OCI-LY7 (cell line): ENCODE measurements at regions not wholly inside any gene's neighbourhood (a gene's known extent, or its start where the extent isn't known, plus 50 kb on each side); places are given as distances from the start of the nearest gene placed in this dataset.

Source experiments
- BruUV-seq: library from RNA; stranded (reverse); fragments of 400-500 nt; replicated peaks from 2 replicates; lab custom pipeline; 2021; lab: Mats Ljungman, UMichigan
- CTCF ChIA-PET: fragments of 300-600 bp; sonication (Branson Sonifier 250); formaldehyde crosslinking; loops from one replicate; lab custom pipeline; 2022; ENCODE audit warnings: antibody characterized with exemption; ENCODE audit not compliant: unreplicated experiment; lab: Charles Lee
- POLR2A ChIA-PET: fragments of 300-600 bp; sonication (Branson Sonifier 250); formaldehyde crosslinking; loops from one replicate; lab custom pipeline; 2022; ENCODE audit warnings: antibody characterized with exemption; lab: Charles Lee
- DNase-seq: peaks from one replicate; pipeline ENCODE4 v3.0.0-alpha.2; 2015; ENCODE audit warnings: low spot score
- H2AFZ ChIP-seq: fragments of 200-600 bp; sonication (generic), shearing (Covaris generic); 2 replicates; pipeline ENCODE4 v1.6.1; 2014; ENCODE audit warnings: mild to moderate bottlenecking, antibody characterized with exemption, low read length, moderate library complexity
- H3K27ac ChIP-seq: fragments of 200-600 bp; sonication (generic); 2 replicates; pipeline ENCODE4 v1.5.1; 2014; ENCODE audit warnings: mixed run types, low read depth, mild to moderate bottlenecking, moderate library complexity, low read length, inconsistent platforms; ENCODE audit not compliant: poor library complexity, severe bottlenecking
- H3K36me3 ChIP-seq: fragments of 200-600 bp; sonication (generic); 2 replicates; pipeline ENCODE4 v1.6.1; 2014; ENCODE audit warnings: mild to moderate bottlenecking, antibody characterized with exemption, low read length, moderate library complexity, mixed read lengths; ENCODE audit not compliant: insufficient read depth
- H3K4me1 ChIP-seq: fragments of 200-600 bp; sonication (generic); 2 replicates; pipeline ENCODE4 v1.5.1; 2014; ENCODE audit warnings: mild to moderate bottlenecking, low read length; ENCODE audit not compliant: insufficient read depth, poor library complexity, severe bottlenecking
- H3K4me2 ChIP-seq: fragments of 200-600 bp; sonication (generic); 2 replicates; pipeline ENCODE4 v1.6.1; 2014; ENCODE audit warnings: mild to moderate bottlenecking, low read length
- H3K4me3 ChIP-seq: fragments of 200-600 bp; sonication (generic); 2 replicates; pipeline ENCODE4 v1.5.1; 2014; ENCODE audit warnings: mild to moderate bottlenecking, low read depth, low read length; ENCODE audit not compliant: poor library complexity, severe bottlenecking
- H3K79me2 ChIP-seq: fragments of 200-600 bp; sonication (generic); 2 replicates; pipeline ENCODE4 v1.6.1; 2016; ENCODE audit warnings: low read depth, mild to moderate bottlenecking, low read length, moderate library complexity, mixed read lengths; ENCODE audit not compliant: insufficient read depth
- H3K9me2 ChIP-seq: fragments of 200-600 bp; sonication (generic); 2 replicates; pipeline ENCODE4 v1.6.1; 2016; ENCODE audit warnings: mild to moderate bottlenecking, low read length, mixed read lengths; ENCODE audit not compliant: insufficient read depth
- H3K9me3 ChIP-seq: fragments of 200-600 bp; sonication (generic); 2 replicates; pipeline ENCODE4 v1.6.1; 2014; ENCODE audit warnings: mild to moderate bottlenecking, mixed run types, low read length, mixed read lengths
- H4K20me1 ChIP-seq: fragments of 200-600 bp; sonication (generic); 2 replicates; pipeline ENCODE4 v1.6.1; 2014; ENCODE audit warnings: mild to moderate bottlenecking, antibody characterized with exemption, low read length, moderate library complexity, mixed read lengths; ENCODE audit not compliant: insufficient read depth
- EZH2phosphoT487 ChIP-seq: fragments of 200-600 bp; sonication (generic); IDR thresholded peaks from 2 replicates; pipeline ENCODE4 v1.6.1; 2018; ENCODE audit warnings: low read depth, borderline replicate concordance, mild to moderate bottlenecking, mixed run types, antibody characterized with exemption, low read length, moderate library complexity, mixed read lengths
- intact Hi-C: fragments of 100-400 bp; cut with micrococcal nuclease; formaldehyde crosslinking; loops from one replicate; pipeline ENCODE4 v1.10.0; 2022; ENCODE audit not compliant: unreplicated experiment
- TF ChIP-seq, protein P1 (sequence below): fragments of 200-600 bp; sonication (generic); conservative IDR thresholded peaks from 2 replicates; pipeline ENCODE4 v1.5.1; 2014; ENCODE audit warnings: mild to moderate bottlenecking, antibody characterized with exemption, low read length, moderate library complexity, mixed read lengths

DNA sequence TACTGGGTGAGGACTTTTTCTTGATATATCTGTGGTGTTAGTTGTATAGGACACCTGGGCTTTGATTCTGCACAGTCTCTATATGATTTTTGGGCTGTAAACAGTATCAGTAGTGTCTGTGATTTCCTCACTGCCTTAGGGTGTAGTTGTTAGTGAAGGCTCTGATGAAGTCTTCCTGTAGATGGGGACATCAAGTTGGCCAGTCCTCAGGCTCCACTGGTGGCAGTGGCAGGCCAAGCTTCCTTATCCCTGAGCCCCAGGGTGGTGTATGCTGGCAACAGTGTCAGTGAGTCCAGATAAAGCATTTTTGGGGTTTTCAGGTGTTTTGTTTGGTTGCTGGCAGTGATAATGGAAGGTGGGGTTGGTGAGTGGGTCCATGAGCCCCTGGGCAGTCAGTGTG, 961.4 kb downstream of the DSC3 start:
- no peak for DNase-seq
- H4K20me1 ChIP-seq = no peaks in the 10 kb centered on the region
- no peak overlapping the region for H3K27ac ChIP-seq
- H3K9me2 ChIP-seq = no peaks in the 10 kb centered on the region
- no peaks in the 10 kb centered on the region for H3K4me1 ChIP-seq
- CTCF ChIA-PET = no interaction called here
- no peak overlapping the region for H2AFZ ChIP-seq
- POLR2A ChIA-PET = no interaction called here
- BruUV-seq = no TSS peak
- H3K9me3 ChIP-seq = no peaks in the 10 kb centered on the region
- no peak overlapping the region for H3K4me3 ChIP-seq
- no peaks in the 10 kb centered on the region for H3K79me2 ChIP-seq
- H3K4me2 ChIP-seq = no peak overlapping the region
- H3K36me3 ChIP-seq = no peaks in the 10 kb centered on the region
- no peak for TF ChIP-seq EZH2phosphoT487
- TF ChIP-seq, protein P1, sequence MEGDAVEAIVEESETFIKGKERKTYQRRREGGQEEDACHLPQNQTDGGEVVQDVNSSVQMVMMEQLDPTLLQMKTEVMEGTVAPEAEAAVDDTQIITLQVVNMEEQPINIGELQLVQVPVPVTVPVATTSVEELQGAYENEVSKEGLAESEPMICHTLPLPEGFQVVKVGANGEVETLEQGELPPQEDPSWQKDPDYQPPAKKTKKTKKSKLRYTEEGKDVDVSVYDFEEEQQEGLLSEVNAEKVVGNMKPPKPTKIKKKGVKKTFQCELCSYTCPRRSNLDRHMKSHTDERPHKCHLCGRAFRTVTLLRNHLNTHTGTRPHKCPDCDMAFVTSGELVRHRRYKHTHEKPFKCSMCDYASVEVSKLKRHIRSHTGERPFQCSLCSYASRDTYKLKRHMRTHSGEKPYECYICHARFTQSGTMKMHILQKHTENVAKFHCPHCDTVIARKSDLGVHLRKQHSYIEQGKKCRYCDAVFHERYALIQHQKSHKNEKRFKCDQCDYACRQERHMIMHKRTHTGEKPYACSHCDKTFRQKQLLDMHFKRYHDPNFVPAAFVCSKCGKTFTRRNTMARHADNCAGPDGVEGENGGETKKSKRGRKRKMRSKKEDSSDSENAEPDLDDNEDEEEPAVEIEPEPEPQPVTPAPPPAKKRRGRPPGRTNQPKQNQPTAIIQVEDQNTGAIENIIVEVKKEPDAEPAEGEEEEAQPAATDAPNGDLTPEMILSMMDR = no peak
- intact Hi-C loops = no loop called here

GRCh38 chr18:30072609-30073385, 969.7 kb downstream of the DSC3 start:
- H4K20me1 ChIP-seq = no peaks in the 10 kb centered on the region
- H3K79me2 ChIP-seq = no peaks in the 10 kb centered on the region
- no peak overlapping the region for H3K4me2 ChIP-seq
- H3K4me3 ChIP-seq = no peak overlapping the region
- DNase-seq = no peak
- no peaks in the 10 kb centered on the region for H3K9me3 ChIP-seq
- TF ChIP-seq EZH2phosphoT487 = no peak
- TF ChIP-seq, protein P1 = no peak
- no peaks in the 10 kb centered on the region for H3K9me2 ChIP-seq
- no peak overlapping the region for H3K27ac ChIP-seq
- ChIA-PET POLR2A (no interaction called here), CTCF (no interaction called here)
- intact Hi-C loops = no loop called here
- no TSS peak for BruUV-seq
- no peaks in the 10 kb centered on the region for H3K36me3 ChIP-seq
- no peak overlapping the region for H2AFZ ChIP-seq
- H3K4me1 ChIP-seq = no peaks in the 10 kb centered on the region

DNA sequence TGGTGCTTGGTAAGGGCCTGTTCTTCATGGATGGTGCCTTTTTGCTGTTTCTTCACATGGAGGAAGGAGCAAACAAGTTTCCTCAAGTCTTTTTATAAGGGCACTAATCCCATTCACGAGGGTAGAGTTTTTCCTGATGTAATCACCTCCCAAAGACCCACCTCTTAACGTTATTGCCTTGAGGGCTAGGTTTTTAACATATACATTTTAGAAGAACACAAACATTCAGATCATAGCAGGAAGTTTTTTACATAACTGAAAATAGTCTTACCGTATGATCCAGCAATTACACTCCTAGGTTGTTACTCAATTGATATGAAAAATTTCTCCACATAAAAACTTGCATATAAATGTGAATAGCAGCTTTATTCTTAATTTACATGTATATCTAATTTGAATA, 976.3 kb downstream of the DSC3 start:
- no peaks in the 10 kb centered on the region for H4K20me1 ChIP-seq
- no peaks in the 10 kb centered on the region for H3K36me3 ChIP-seq
- H3K27ac ChIP-seq = no peak overlapping the region
- no peaks in the 10 kb centered on the region for H3K4me1 ChIP-seq
- H2AFZ ChIP-seq = no peak overlapping the region
- H3K4me3 ChIP-seq = no peak overlapping the region
- intact Hi-C loops = no loop called here
- H3K9me3 ChIP-seq = no peaks in the 10 kb centered on the region
- no peaks in the 10 kb centered on the region for H3K79me2 ChIP-seq
- no peak overlapping the region for H3K4me2 ChIP-seq
- DNase-seq = no peak
- no peaks in the 10 kb centered on the region for H3K9me2 ChIP-seq
- CTCF ChIA-PET = no interaction called here
- no TSS peak for BruUV-seq
- TF ChIP-seq, protein P1 = no peak
- no peak for TF ChIP-seq EZH2phosphoT487
- POLR2A ChIA-PET = no interaction called here
